Mammary epithelial cell (primary cell): ENCODE measurements at regions not wholly inside any gene's neighbourhood (a gene's known extent, or its start where the extent isn't known, plus 50 kb on each side); places are given as distances from the start of the nearest gene placed in this dataset.
"Not testable (repeated sequence)": the region's sequence is repeated elsewhere in the genome, so short reads cannot be mapped to it uniquely, and the experiment has no call there.

Experiments
- CTCF ChIP-seq, 2 donors: IDR thresholded peaks in 1 of 2; conservative IDR thresholded peaks in 1 of 2; 2 replicates each; pipeline ENCODE4 v1.5.1; 2011 to 2012; ENCODE audit warnings: inconsistent platforms in 2 of 2, low read length in 2 of 2, mild to moderate bottlenecking in 2 of 2, control low read depth in 1 of 2, low read depth in 1 of 2; ENCODE audit not compliant: insufficient read depth in 1 of 2; ENCODE audit errors: extremely low read depth in 1 of 2
- EZH2 ChIP-seq: IDR thresholded peaks from 2 replicates; pipeline ENCODE4 v1.6.1; 2012; ENCODE audit warnings: low read length, inconsistent platforms, borderline replicate concordance

GRCh38 chr3:72064727-72065126 lies 279.8 kb upstream of the PROK2 start:
- not testable (repeated sequence) for TF ChIP-seq CTCF (conservative IDR thresholded peaks at IDR 0.05 in 1 of 2, IDR thresholded peaks at IDR 0.05 in 1 of 2; ENCODE audit: extremely low read depth in 1 of 2, insufficient read depth in 1 of 2, low read depth in 1 of 2, low read length in 2 of 2); EZH2
